Activated naive CD4-positive, alpha-beta T cell treated with anti-CD3 and anti-CD28 coated beads, Interleukin-2, amount 50 U/mL, for 16 hours (primary cell): ENCODE measurements at regions not wholly inside any gene's neighbourhood (a gene's known extent, or its start where the extent isn't known, plus 50 kb on each side); places are given as distances from the start of the nearest gene placed in this dataset.

Source experiments
- DNase-seq: peaks from one replicate; pipeline ENCODE4 v3.0.0-alpha.2; 2020

DNA sequence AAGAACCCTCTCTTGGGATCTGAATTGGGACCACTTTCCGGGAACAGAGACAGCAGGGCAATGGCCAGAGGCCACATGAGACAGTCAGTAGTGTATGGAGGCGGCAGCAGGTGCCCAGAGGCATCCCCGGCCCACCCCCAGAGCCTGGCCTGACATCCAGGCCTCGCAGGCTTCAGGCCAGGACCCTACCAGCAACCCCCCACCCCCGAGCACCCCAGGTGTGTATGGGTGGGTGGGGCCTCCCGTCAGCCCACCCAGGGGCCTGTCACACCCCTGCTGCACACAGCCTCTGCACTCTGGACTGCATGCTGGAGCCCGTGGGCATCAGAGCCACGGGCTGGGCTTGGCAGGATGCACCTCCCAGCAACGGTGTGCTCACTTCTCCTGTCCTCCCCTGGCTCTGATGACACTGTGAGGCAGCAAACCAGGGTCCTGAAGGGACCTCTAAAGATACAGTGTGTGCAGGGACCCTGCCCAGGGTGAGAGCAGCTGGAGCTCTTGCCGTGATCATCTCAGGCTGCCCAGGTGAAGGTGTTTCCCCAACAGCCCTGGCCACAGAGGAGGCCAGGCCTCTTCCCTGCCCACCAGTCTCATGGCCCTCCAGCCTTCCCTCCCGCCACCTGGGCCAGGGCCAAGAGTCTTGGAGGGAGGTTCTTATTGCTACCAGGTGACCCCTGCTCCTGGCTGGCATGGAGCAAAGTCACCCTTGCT is 88.8 kb upstream of the SEPTIN5 start:
- no peak for DNase-seq

DNA sequence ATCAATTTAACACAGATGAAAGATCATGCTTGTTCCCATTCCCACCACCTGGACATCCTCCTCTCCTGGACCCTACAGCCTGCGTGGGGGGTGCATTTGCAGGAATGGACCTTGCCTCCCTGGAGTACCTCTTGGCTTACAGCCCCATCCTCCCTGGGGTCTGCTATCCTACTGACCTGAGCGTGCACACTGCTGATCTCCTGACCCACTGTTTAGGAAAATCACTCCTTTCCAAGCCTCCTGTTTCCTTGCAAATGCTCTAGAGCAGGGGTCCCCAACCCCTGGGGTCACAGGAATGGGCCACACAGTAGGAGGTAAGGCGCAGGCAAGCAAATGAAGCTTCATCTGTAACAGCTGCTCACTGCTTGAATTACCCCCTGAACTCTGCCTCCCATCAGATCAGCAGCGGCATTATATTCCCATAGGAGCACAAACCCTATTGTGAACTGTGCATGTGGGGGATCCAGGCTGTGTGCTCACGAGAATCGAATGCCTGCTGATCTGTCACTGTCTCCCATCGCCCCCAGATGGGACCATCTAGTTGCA is 88.2 kb upstream of the SEPTIN5 start:
- DNase-seq, result no peak

DNA sequence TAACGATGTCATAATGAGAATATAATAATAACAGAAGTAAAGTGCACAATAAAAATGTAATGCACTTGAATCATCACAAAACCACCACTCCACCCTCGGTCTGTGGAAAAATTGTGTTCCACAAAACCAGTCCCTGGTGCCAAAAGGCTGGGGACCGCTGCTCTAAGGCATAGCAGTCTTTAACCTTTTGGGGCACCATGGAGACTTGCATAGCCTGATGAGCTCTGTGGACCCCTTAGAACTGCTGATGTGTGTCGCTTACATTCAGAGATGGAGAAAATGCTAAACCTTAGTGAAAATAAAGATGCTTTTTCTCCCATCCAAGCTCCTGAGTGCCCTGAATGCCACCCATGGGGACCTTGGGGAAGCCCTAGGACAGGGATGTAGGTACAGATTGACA is 87.6 kb upstream of the SEPTIN5 start:
- no peak for DNase-seq

DNA sequence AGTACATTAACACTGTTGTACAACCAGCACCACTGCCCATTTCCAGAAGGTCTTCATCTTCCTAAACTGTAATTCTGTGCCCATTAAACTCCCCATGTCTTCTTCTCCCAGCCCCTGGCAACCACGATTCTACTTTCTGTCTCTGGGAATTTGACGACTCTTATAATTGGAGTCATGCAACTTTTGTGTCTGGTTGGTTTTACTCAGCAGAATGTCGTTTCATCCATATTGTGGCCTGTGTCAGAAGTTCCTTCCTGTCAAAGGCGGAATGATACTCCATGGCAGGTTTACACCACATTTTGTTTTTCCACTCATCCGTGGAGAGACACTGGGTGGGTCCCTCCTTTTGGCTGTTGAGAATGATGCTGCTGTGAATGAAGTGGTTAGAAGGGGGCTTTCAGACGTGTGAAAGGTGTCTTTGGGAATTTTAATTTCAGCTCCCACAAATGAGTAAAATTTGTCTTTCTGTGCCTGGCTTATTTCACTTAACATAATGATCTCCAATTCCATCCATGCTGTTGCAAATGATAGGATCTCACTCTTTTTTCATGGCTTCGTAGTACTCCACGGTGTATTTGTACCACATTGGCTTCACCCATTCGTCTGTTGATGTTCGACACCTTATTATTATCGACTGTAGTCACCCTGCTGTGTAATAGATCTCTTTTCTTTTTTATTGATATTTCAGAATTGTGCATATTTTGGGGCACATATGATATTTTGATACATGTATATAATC is 86.1 kb upstream of the SEPTIN5 start:
- no peak for DNase-seq

DNA sequence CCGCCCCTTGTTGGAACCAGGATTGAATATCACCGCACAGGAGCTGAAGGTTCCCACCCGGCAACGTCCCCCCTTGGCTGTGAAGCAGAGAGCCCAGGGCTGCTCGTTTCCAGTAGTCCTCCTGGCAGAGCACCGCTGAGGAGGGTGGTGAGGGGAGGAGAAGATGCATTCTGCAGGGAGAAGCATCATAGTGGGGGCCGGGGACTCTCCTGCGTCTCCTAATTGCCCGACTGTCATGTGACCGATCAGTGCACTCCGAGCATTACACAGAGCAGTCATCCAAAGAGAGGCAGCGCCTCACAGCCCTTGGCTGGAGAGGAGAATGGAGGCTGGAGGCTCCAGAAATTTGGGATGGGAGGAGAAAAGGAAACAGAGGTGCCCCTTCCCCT is 85.0 kb upstream of the SEPTIN5 start:
- no peak for DNase-seq

DNA sequence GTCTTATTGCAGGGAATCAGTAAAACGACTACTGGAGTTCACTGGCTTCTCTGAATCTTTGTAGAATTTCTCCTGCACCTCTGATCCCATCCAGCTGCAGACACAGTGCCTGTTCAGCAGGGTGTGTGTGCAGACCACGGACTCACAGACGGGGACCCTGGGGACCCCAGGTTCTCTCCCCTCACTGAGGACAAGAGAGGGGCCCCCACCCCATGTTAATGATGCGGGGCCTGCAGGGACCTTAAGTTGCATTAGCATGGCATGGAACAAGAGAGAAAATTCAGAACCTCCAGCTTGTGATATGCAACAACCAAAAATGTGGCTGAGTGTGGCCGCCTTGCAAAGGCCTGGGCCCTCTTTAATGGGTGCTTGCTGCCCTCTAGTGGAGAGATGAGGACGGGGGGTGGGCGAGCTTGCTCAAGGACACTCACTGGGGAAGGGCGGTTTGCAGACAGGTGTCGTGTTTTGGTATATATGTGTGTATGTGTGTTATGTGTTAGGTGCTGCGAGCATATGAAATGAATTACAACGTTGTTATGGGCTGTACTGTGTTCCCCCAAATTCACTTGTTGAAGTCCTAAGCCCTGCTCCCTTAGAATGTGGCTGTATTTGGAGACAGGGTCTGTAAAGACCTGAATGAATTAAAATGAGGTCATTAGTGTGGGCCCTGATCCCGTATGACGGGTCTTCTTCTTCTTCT is 84.4 kb upstream of the SEPTIN5 start:
- DNase-seq, result peak; percentile 86

DNA sequence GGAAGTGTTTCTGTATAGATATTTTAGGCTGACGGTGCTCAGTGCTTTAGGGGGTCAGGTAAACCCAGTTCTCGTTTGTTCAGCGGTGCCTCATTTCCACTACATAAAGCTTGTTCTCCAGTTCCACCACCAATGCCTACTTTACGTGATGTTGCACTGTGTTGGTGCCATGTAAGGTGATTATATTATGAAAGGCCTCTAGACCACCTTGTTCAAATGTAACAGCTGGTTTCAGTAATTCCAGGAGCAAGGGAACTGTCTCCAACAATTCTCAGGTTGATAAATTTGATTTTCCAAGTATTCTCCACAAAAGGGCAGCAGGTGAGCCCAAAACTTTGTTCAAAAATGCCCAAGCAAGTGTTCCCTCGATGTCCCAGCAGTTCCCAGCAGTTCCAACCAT is 83.7 kb upstream of the SEPTIN5 start:
- no peak for DNase-seq

DNA sequence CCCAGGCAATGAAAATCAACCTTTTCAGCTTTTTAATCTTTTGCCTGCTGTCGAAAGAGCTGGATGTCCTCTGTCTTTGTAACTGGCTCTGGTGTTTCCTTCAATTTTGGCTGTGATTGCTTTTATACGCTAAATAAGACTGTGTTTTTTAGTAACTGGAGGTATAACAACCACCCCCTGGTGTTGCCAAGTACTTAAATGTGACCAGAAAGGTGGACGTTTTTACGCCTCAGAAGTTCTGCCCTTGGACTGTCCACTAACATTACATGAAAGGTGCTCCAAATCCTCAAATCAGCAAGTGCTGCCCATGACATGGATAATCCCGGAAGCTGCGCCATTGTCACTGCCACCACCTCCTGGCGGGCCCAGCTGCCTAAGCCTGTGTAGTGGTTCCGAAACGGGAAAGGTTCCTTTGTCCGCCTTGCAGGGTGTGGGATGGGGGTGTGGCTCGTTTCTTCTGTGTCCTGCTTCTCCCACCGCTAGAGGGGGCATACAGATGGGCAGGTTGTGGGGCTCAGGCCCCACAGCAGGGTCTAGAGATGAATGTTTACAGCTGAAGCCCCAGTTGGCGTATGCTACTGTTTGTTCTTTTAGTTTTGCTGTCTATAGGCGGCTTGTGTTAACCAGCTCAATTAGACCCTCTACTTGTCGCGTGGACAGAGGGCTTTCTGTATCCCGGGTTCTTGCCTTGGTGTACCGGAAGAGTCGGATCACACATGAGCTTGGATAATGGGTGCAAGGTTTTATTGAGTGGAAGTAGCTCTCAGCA is 82.2 kb upstream of the SEPTIN5 start:
- no peak for DNase-seq

DNA sequence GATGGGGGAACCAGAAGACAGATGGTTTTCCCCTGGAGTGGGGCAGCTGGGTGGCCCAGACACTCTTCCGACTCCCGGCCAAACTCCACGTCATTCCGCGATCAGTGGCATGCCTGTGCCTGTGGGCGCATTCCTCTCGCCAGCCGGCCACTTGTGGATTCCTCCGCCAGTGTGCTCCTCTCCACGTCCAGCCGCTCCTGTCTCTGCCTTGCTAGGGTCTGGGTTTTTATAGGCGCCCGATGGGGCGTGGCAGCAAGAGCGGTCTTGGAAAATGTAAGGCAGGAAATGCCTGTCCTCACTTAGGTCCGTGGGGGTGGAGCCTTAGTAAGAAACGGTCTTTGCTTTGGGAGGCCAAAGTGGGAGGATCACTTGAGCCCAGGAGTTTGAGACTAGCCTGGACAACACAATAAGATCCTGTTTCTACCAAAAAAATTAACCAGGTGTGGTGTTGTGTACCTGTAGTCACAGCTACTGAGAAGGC is 81.6 kb upstream of the SEPTIN5 start:
- DNase-seq, result no peak

DNA sequence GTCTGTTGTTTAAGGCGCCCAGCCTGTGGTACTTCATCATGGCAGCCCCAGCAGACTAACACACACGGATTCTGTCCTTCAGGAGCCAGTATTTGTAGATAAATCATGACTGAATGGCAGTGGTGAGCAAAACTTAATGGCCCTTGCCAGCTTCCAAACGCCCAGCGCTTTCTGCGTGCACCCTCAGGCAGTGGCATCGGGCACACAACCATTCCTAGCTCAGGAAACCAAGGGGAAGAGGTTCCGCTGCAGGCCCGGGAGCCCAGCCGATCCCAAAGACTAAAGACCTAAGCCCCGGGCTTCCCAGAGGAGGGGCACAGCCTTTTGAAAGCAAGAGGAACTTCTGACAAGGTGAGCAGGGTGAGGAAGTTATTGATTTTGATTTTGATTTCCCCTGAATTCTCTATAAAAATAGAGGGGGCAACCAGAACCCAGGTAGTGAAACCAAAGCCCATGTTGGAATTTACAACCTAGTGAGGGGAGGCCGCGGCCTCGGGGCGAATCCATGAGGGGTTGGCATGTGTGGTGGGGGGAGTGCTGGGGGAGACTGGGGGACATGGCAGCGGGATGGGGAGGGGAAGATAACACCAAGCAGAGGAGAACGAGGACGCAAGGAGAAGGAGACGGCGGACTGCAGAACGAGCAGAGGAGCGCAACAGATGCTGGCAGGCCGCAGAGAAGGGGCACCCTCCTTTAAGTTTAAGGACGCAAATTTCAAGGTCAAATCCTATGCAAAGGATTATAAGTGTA is 79.9 kb upstream of the SEPTIN5 start:
- DNase-seq, result no peak

DNA sequence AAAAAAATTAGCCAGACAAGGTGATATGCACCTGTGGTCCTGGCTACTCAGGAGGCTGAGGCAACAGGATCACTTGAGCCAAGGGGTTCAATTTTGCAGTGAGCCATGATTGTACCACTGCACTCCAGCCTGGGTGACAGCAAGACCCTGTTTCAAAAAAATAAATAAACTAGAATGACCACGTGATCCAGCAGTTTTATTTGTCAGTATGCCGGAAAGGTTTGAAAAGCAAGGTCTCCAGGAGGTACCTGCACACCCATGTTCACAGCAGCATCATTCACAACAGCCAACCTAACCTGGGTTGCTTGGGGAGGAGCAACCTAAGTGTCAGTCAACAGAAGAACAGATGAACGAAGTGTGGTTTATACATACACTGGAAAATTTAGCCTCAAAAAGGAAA is 78.7 kb upstream of the SEPTIN5 start:
- no peak for DNase-seq

DNA sequence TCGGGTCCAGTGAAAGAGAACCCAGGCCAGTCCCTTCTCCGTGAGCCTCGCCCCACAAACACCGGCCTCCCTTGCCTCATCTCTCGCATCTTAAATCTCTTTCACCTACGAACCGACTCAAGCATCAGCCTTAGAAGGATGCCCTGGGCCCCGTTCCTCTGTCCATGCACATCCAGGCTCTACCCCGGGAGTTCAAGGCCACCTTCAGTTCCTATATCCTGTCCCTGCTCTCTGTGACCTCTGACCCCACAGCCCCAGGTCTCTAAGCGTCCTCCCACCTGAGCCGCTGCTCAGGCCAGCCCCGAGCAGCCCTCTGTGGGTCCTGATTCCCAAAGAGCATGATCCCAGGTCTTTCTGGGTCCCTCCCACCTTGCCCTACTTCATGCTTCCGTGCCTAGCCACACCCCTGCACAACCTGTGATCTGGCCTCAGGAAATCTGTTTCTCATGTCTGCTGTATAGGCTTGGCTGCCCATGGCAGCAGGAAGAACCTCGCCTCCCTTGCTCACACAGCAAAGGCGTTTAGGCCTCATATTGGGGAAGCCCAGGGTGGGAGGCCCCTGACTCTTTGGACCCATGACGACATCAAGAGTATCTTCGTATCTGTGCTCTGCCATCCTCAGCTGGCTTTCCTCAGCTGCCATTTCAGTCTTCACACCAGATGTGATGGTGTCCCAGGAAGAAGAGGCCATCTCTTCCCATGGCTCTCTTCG is 77.5 kb upstream of the SEPTIN5 start:
- DNase-seq, result no peak

DNA sequence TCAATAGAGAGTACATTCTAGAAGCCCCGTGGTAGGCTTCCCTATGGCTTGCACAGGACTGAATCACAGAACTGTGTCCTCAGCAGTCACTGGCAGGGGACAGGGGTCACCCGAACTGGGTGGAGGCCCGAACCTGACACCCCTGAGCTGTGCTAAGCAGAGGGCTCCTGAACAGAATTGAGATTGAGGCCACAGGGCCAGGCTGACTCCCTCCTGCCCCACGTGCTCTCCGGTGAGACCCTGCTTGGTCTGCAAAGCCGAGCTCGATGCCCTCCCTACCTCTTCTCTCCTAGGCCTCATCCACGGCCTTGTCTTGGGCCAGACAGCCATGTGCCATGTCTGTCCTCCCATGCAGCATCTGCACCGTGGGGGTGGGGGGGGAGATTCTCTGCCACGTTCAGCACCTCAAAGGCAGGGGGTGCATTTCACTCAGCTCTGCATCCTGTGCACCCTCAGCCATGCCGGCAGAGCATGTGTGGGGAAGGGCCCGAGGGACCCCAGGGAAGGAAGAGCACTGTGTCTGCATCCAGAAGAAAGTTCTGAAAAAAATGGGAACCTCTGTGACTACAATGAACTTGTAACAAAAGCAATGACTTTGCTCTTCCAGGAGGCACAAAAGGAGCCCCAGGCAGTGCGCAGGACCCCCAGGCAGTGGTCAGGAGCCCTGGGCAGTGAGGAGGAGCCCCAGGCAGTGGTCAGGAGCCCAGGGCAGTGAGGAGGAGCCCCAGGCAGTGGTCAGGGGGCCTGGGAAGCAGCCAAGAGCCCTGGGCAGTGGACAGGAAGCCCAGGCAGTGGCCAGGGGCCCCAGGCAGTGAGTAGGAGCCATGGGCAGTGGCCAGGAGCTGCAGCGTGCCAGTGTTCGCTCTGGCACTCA is 76.7 kb upstream of the SEPTIN5 start:
- no peak for DNase-seq

DNA sequence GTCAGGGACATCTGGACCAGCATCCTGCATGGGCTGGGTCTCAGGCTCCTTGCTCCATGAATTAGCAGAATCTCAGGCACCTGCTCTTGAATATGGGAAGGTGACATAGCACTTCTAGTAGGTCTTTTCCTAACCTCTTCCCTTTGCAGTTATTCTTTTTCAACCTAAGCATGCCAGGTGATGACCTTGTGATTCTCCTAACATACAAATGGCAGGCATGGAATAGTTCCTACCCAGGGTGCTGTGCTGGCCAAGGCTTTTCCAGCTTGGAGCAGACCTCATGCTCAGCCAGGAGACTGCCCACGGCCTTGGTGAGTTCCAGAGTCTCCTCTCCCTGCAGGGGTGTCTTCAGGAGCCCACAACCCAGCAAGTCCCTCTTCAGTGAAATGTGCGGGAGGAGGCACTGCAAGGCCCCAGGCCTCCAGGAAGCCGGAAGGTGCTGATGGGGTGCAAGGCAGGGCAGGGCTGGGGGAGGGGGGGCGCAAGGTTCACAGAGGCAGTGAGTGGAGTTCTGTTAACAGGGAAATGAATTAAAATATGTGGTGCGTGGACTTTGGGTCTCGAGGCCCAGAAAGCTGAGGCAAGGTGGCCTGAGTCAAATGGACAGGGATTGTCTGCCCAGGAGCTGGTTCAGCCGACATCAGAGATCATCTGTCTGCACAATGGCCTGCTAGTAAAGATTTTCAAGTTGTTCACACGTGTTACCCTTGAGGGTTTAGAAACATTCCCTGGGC is 75.9 kb upstream of the SEPTIN5 start:
- DNase-seq, result no peak

DNA sequence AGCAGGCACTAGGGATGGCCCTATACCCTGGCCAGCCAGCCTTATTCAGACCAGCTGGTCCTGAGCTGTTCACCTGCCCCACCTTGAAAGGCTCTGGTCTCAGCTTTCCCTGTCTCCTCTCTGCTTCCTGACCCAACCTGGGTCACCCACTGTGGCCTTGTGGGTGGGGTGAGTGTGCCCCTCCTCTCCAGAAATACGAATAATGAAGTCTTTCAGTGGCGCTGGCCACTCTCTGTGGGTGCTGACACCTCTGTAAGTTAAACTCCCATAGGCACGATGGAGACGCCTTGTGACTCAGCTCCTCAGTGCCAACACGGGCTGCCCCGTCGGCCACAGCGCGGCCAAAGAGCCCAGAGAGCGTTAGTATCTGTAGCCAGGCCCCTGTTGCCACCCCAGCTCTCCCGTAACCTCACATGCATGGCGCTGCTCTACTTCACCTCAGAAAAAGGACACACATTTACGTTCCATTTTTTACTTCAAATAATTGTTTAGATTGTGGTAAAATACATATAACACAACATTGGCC is 74.6 kb upstream of the SEPTIN5 start:
- DNase-seq, result no peak

DNA sequence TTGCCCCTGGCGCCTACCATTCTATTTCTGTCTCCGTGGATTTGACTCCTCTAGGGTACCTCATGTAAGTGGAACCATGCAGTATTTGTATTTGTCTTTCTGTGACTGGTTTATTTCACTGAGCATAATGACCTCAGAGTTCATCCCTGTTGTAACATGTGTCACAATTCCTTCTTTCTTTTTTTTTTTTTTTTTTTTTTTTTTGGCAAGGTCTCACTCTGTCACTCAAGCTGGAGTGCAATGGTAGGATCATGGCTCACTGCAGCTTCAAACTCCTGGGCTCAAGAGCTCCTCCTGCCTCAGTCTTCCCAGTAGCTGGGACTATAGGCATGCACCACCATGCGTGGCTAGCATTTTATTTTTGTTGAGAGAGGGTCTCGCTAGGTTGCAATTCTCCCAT is 74.0 kb upstream of the SEPTIN5 start:
- no peak for DNase-seq

DNA sequence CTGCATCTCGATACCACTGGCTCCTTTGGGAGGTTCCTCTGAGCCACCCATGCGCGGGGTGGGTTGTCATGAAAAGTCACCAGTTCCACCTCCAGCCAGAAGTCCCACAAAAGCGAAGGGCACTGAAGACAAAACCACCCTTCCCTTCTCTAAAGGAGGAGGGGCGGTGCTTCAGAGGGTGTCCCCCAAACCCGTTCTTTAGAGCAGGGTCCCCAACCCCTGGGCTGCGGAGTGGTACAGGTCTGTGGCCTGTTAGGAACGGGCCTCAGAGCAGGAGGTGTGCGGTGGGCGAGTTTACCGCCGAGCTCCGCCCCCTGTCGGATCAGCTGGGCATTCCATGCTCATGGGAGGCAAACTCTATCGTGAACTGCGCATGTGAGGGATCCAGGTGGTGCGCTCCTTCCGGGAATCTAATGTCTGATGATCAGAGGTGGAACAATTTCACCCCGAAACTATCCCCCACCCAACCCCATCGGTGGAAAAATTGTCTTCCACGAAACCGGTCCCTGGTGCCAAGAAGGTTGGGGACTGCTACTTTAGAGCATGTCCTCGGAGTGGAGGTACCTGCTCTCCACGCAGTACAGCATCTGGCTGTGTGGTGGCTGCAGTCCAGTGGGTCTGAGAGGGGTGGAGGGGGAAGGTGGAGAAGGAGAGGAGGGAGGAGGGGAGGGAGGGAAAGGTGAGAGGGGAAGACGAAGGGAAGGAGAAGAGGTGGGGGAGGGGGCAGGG is 72.9 kb upstream of the SEPTIN5 start:
- DNase-seq, result no peak

DNA sequence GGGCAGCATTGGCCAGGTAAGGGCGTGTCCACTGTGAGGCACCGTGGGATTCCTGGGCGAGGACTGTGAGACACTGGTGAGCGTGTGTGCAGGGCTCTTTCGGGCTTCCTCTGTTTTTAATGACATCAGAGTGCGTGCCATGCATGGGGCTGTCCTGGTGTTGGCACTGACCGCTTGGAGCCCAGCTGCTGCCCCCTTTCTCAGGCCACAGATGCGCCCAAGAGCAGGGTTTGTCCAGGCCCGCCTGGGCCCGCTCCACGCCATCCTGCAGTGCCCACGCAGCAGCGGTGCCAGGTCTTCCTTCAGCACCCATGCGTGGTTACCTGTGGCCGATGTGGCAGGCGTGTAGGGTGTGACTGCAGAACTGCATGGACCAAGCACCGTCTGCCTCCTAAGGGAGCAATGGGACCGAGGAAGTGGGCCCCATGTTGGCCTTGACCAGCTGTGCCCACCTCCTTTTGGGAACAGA is 72.3 kb upstream of the SEPTIN5 start:
- no peak for DNase-seq
